NCI-H2196 (cell line): ENCODE measurements at regions not wholly inside any gene's neighbourhood (a gene's known extent, or its start where the extent isn't known, plus 50 kb on each side); places are given as distances from the start of the nearest gene placed in this dataset.

Source experiments
- DNase-seq: peaks from one replicate; lab custom pipeline; 2025; ENCODE audit not compliant: unreplicated experiment; lab: John Stamatoyannopoulos, UW

GRCh38 chr2:188042412-188042811, 249.3 kb upstream of the GULP1 start:
- no peak for DNase-seq

GRCh38 chr2:188045016-188045415, 246.7 kb upstream of the GULP1 start:
- DNase-seq: no peak

GRCh38 chr2:188046437-188046836, 245.2 kb upstream of the GULP1 start:
- DNase-seq: no peak

- no peak for DNase-seq
Measured at GRCh38 chr2:188047735-188048134, 243.9 kb upstream of the GULP1 start.

- no peak for DNase-seq
Measured at GRCh38 chr2:188050726-188051125, 240.9 kb upstream of the GULP1 start.

- DNase-seq: no peak
Measured at GRCh38 chr2:188051706-188052105, 240.0 kb upstream of the GULP1 start.

- no peak for DNase-seq
Measured at GRCh38 chr2:188065386-188065785, 226.3 kb upstream of the GULP1 start.

- DNase-seq: no peak
Measured at GRCh38 chr2:188068093-188068492, 223.6 kb upstream of the GULP1 start.

- no peak for DNase-seq
Measured at GRCh38 chr2:188076149-188077056, 215.3 kb upstream of the GULP1 start.

GRCh38 chr2:188077757-188078156, 213.9 kb upstream of the GULP1 start:
- no peak for DNase-seq

- no peak for DNase-seq
Measured at GRCh38 chr2:188078534-188078933, 213.1 kb upstream of the GULP1 start.

- no peak for DNase-seq
Measured at GRCh38 chr2:188079196-188079595, 212.5 kb upstream of the GULP1 start.

GRCh38 chr2:188085421-188085820, 206.3 kb upstream of the GULP1 start:
- DNase-seq: no peak

- no peak for DNase-seq
Measured at GRCh38 chr2:188089901-188090300, 201.8 kb upstream of the GULP1 start.

- DNase-seq: no peak
Measured at GRCh38 chr2:188091220-188091619, 200.5 kb upstream of the GULP1 start.

GRCh38 chr2:188092734-188093133, 198.9 kb upstream of the GULP1 start:
- DNase-seq: no peak

- DNase-seq: no peak
Measured at GRCh38 chr2:188096910-188097309, 194.8 kb upstream of the GULP1 start.

- no peak for DNase-seq
Measured at GRCh38 chr2:188102881-188103280, 188.8 kb upstream of the GULP1 start.

- DNase-seq: no peak
Measured at GRCh38 chr2:188114014-188114413, 177.7 kb upstream of the GULP1 start.

- no peak for DNase-seq
Measured at GRCh38 chr2:188117706-188118105, 174.0 kb upstream of the GULP1 start.

- DNase-seq: no peak
Measured at GRCh38 chr2:188118431-188118830, 173.2 kb upstream of the GULP1 start.

GRCh38 chr2:188119112-188119838, 172.4 kb upstream of the GULP1 start:
- DNase-seq: no peak
